ENCODE measurements at regions not wholly inside any gene's neighbourhood (a gene's known extent, or its start where the extent isn't known, plus 50 kb on each side); places are given as distances from the start of the nearest gene placed in this dataset.

DNA sequence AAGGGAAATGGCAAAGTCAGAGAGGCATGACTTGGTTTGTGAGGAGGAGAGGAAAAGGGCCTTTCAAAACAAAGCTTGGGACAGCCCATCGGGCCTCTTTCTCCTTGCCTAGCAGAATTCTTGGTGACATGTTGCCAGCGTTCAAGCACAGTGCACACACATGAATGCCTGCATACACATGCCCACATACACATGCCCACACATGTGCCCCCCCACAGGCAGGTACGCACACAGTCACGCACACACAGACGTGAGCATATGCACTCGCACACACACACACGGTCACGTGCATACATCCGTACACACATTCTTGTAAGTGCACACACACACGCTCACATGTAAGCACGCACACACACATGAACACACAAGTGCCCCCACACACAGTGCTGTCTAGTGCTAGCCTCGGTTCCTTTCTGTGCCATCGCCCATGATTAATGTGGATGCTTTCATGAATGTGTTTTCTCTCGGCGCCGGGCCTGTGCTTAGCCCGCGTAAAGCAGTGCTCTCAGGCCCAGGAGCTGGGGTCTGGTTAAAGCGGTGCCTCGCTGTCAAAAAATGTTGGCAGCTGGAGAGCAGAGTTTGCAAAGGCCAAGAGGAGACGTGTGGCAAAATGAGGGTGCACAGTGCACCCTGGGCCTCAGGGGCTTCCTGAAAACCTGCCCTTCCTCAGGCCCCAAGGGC lies 328.8 kb upstream of the DIO3 start:
- TF ChIP-seq EP300 (IDR thresholded peaks at IDR 0.05) (no peak), POLR2AphosphoS5 (IDR thresholded peaks at IDR 0.05) (no peak), POLR2A (IDR thresholded peaks at IDR 0.05) (no peak)
- TF ChIP-seq, protein P1, sequence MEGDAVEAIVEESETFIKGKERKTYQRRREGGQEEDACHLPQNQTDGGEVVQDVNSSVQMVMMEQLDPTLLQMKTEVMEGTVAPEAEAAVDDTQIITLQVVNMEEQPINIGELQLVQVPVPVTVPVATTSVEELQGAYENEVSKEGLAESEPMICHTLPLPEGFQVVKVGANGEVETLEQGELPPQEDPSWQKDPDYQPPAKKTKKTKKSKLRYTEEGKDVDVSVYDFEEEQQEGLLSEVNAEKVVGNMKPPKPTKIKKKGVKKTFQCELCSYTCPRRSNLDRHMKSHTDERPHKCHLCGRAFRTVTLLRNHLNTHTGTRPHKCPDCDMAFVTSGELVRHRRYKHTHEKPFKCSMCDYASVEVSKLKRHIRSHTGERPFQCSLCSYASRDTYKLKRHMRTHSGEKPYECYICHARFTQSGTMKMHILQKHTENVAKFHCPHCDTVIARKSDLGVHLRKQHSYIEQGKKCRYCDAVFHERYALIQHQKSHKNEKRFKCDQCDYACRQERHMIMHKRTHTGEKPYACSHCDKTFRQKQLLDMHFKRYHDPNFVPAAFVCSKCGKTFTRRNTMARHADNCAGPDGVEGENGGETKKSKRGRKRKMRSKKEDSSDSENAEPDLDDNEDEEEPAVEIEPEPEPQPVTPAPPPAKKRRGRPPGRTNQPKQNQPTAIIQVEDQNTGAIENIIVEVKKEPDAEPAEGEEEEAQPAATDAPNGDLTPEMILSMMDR (IDR thresholded peaks at IDR 0.05), result no peak
